HEK293 (cell line): ENCODE measurements at regions not wholly inside any gene's neighbourhood (a gene's known extent, or its start where the extent isn't known, plus 50 kb on each side); places are given as distances from the start of the nearest gene placed in this dataset.

Source experiments
- CTCF ChIP-seq: fragments of 450-650 bp; formaldehyde crosslinking; IDR thresholded peaks from 2 replicates; pipeline ENCODE4 v1.5.1; 2016; ENCODE audit warnings: missing biosample characterization, missing genetic modification characterization
- INSM2 ChIP-seq: fragments of 450-650 bp; formaldehyde crosslinking; IDR thresholded peaks from 2 replicates; pipeline ENCODE4 v1.5.1; 2016; ENCODE audit warnings: missing biosample characterization, missing genetic modification characterization
- PRDM4 ChIP-seq: fragments of 450-650 bp; formaldehyde crosslinking; IDR thresholded peaks from 2 replicates; pipeline ENCODE4 v1.5.1; 2017; ENCODE audit warnings: missing biosample characterization, missing genetic modification characterization
- SP2 ChIP-seq: fragments of 450-650 bp; formaldehyde crosslinking; IDR thresholded peaks from 2 replicates; pipeline ENCODE4 v1.5.1; 2016; ENCODE audit warnings: missing biosample characterization, missing genetic modification characterization
- TRIM28 ChIP-seq: IDR thresholded peaks from 2 replicates; pipeline ENCODE4 v1.6.1; 2011; ENCODE audit warnings: low read length, control low read depth, borderline replicate concordance
- ZNF10 ChIP-seq: fragments of 450-650 bp; formaldehyde crosslinking; IDR thresholded peaks from 2 replicates; pipeline ENCODE4 v1.5.1; 2017; ENCODE audit warnings: missing biosample characterization, missing genetic modification characterization
- ZNF26 ChIP-seq: fragments of 450-650 bp; formaldehyde crosslinking; IDR thresholded peaks from 2 replicates; pipeline ENCODE4 v1.5.1; 2016; ENCODE audit warnings: missing biosample characterization, missing genetic modification characterization
- ZNF292 ChIP-seq: fragments of 450-650 bp; formaldehyde crosslinking; IDR thresholded peaks from 2 replicates; pipeline ENCODE4 v1.5.1; 2016; ENCODE audit warnings: low read depth, missing biosample characterization, missing genetic modification characterization, borderline replicate concordance
- ZXDB ChIP-seq: fragments of 450-650 bp; formaldehyde crosslinking; IDR thresholded peaks from 2 replicates; pipeline ENCODE4 v1.5.1; 2016; ENCODE audit warnings: missing biosample characterization, missing genetic modification characterization

- TF ChIP-seq ZNF10 (tag by site-specific recombination) = no peak
- TF ChIP-seq PRDM4 (tag by site-specific recombination) = no peak
- TF ChIP-seq ZNF26 (tag by site-specific recombination) = no peak
- TF ChIP-seq CTCF (tag by site-specific recombination) = peak; percentile 84
- no peak for TF ChIP-seq TRIM28
- no peak for TF ChIP-seq INSM2 (tag by site-specific recombination)
- TF ChIP-seq SP2 (tag by site-specific recombination) = peak; percentile 82
- no peak for TF ChIP-seq ZNF292
- peak; percentile 43; the same call in 1 of the 2 replicates for TF ChIP-seq ZXDB
Measured at GRCh38 chrX:55160685-55161552, 59.2 kb upstream of the PAGE5 start.
